ENCODE measurements at regions not wholly inside any gene's neighbourhood (a gene's known extent, or its start where the extent isn't known, plus 50 kb on each side); places are given as distances from the start of the nearest gene placed in this dataset.

DNA sequence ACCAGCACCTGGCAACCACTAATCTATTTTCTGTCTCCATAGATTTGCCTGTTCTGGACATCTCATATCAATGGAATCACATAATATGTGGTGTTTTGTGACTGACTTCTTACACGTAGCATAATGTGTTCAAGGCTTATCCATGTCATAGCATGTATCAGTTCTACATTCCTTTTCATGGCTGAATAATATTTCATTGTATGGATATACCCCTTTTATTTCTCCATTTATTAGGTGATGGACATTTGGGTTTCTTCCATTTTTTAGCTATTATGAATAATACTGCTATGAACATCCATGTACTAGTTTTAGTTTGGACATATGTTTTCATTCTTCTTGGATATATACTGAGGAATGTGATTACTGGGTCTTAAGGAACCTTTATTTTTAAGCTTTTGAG lies 78.0 kb upstream of the OLIG2 start:
- no peak for TF ChIP-seq CTCF (IDR thresholded peaks at IDR 0.05)
- TF ChIP-seq POLR2A (IDR thresholded peaks at IDR 0.05) = no peak

All from Peyer's patch (tissue), 4 donors.